GM19035 (cell line): ENCODE measurements at regions not wholly inside any gene's neighbourhood (a gene's known extent, or its start where the extent isn't known, plus 50 kb on each side); places are given as distances from the start of the nearest gene placed in this dataset.
"Not testable (repeated sequence)": the region's sequence is repeated elsewhere in the genome, so short reads cannot be mapped to it uniquely, and the experiment has no call there.

Experiments
- ATAC-seq: cut with Tn5 transposase; IDR thresholded peaks from one replicate; pipeline ENCODE4 v1.9.1; 2021; ENCODE audit not compliant: unreplicated experiment

DNA sequence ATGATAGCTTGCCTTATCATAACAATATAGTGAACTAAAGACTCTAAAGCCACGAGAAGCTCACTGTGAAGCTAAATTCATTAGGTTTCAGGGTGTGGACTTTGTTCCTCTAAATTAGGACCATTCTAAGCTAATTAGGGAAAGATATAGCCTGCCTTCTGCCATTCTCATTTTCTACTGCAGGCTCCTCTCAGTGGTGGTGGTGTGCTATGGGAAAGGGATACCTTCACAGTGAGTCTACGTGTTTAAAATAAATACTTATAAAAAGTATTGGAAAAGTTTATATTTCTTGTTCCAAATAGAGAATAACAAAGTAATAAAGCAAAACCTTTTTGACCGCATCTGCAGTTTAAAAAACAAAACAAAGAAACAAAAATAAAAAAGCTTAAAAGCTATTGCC is 327.7 kb downstream of the PAPSS1 start:
- ATAC-seq, result no peak

DNA sequence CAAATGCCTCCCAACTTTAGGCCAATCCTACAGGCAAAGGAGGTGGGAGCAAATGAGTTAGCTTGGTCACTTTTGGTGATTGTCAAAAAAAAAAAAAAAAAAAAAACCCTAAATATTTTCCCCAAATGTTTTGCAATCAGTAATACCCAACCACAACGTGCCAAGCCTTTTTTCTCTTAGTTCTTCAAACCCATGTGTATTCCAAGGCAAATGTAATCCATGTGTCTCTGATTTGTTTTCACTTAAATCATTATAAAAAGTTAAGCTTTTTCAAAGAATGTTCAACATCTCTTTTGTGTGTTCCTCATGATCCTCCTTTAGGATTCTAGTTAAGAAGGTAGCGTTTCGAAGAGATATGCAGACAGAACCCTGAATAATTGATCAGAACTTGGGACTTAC is 328.4 kb downstream of the PAPSS1 start:
- ATAC-seq, result no peak

DNA sequence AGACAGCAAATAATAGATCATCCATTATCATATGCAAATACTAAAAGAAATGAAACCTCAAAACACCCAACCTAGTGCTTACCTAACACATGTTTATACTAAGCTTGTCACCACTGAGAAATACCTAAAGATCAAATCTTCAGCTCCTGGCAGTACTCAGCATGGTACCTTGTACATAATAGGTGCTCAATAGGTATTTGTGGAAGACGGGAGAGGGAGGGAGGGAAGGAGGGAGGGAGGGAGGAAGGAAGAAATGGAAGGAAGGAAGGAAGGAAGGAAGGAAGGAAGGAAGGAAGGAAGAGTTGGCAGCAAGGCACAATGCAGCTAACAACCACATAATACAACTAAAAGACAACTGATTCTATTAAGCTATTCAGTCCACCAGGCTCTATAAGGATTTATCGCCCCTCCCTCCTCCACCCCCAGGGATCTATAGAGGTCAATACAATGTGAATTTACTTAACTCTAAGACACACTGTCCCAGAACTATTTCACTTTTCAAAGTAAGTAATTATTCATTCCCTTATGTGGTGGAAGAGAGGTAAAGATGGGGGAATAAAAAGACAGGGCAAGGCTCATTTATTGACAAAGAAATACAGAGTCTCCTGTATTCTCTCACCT is 328.9 kb downstream of the PAPSS1 start:
- ATAC-seq, result no peak

- no peak for ATAC-seq
Measured at GRCh38 chr4:107389965-107390364, 330.1 kb downstream of the PAPSS1 start.

- ATAC-seq, result peak; percentile 62
Measured at GRCh38 chr4:107388736-107389274, 331.2 kb downstream of the PAPSS1 start.

DNA sequence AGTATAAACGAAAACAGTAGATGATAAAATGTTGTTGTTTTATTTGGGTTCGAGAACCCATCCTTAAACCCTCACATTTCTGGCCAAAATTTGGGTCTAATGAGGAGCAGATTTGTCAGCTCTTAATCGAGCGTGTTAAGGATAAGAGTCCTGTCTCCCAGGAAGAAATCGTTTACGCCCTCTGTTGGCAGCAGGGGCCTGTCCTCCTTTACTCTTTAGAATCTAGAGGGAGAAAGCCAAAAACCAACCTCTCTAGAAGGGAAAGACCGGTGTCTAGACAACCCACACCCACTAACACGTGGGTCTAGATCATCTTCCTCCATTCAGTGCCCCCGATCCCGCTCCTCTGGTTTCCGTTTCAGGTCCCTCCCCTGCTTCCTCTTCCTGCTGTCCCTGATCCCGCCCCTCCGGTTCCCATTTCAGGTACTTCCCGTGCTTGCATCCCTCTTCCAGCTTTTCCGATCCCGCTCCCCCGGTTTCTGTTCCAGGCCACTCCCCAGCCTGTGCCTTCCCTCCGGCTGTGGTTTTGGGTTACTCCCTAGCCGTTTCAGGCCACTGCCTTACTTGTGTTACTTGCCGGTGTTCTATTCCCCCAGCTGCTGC is 339.1 kb downstream of the PAPSS1 start:
- ATAC-seq, result no peak

DNA sequence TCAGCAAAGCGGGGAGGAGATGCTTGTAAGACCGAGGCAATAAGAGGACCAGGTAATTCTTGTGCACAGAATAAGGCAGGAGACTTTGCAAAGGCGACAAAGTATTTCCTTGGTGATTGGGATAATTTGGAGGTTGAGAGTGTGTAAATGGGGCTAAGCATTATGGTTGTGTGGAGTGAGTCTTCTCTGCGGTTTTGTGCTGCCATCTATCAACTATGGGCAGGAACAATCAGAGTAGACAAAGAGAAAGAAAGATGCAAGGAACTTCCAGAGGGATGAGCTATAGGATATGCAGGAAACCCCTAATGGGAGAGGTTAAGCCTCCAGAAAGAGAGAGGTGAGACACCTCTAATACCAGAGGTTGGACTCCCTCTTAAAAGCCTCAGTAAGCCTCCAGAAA is 339.8 kb downstream of the PAPSS1 start:
- ATAC-seq, result no peak

DNA sequence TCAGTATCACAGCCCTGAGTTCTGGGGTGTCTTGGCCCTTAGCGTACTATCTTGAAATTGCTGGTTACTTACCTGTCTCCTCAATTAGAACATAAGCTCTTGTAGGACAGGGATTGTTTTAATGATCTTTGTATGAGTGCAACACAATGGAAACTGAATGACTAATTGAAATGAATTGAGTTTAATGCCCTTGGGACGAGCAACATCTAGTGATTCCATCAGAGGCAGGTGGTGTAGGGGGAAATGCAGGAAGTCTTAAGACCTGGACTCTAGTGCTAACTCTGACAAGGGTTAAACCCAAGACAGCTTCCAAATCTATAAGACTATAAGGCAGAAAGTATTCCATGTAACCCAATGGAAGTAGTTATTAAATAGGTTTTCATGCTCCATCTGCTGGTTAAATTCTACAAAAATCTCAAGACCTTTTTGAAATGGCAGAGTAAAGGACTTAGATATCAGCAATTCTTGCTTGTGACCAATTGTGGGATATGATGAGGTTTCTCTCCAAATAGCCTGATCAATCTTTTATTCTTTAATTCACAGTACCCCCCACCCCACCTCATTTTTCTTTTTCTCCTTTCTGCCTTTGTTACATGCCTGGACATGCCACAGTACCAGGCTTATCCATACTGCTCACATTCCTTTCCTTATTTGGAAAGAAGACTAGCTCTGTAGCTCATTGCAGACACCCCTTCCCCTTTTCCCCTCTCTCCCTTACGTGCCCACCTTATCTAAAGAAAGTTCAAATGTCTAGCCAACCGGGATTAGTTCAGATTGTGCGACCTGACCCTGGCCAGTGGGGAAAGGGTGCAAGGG is 340.8 kb downstream of the PAPSS1 start:
- no peak for ATAC-seq

- no peak for ATAC-seq
Measured at GRCh38 chr4:107376293-107376692, 340.2 kb upstream of the DKK2 start.

DNA sequence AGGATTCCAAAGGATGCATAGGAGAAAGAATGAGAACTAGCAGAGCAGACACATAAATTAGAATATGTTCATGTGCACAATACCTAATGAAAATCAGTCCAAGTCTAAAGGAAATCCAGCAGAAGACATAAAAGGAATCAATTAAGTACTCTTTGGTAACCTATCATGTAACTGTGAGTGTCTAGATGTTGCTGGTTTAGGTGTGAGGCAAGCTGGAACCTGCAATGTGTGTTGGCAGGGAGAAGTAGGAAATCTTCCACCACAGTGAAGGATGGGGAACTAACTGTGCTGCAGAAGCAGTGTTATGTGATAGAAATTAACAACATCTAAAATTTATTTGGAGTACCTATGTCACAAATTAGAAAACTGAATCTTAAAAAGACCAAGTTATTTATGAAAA is 330.8 kb upstream of the DKK2 start:
- ATAC-seq, result no peak

- no peak for ATAC-seq
Measured at GRCh38 chr4:107366016-107366735, 330.1 kb upstream of the DKK2 start.

- no peak for ATAC-seq
Measured at GRCh38 chr4:107363125-107363524, 327.0 kb upstream of the DKK2 start.

GRCh38 chr4:107359208-107359607 is 323.1 kb upstream of the DKK2 start:
- no peak for ATAC-seq

DNA sequence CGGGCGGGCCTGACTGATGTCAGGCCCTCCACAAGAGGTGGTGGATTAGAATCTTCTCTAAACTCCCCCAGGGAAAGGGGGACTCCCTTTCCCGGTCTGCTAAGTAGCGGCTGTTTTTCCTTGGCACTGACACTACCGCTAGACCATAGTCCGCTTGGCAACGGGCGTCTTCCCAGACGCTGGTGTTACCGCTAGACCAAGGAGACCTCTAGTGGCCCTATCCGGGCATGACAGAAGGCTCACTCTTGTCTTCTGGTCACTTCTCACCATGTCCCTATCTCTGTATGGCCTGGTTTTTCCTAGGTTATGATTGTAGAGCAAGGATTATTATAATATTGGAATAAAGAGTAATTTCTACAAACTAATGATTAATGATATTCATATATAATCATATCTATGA is 318.2 kb upstream of the DKK2 start:
- ATAC-seq, result not testable (repeated sequence)

DNA sequence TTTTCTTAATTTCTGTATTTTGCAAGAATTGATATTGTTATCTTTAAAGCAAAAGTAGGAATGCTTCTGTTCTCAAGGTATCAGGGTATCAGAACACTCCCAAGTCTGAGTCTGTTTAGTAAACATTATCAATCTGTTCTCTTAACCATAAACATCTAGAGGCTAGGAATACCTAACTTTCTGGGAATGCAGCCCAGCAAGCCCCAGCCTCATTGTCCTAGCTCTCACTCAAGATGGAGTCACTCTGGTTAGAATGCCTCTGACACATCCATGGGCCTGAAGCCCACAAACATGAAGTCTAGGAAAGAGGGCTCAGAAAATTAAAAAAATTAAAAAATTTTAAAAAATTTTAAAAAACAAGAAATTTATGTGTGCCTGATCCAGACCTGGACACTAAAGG is 315.1 kb upstream of the DKK2 start:
- ATAC-seq, result no peak

GRCh38 chr4:107349732-107350131 is 313.6 kb upstream of the DKK2 start:
- ATAC-seq, result no peak

- no peak for ATAC-seq
Measured at GRCh38 chr4:107349266-107349665, 313.2 kb upstream of the DKK2 start.

DNA sequence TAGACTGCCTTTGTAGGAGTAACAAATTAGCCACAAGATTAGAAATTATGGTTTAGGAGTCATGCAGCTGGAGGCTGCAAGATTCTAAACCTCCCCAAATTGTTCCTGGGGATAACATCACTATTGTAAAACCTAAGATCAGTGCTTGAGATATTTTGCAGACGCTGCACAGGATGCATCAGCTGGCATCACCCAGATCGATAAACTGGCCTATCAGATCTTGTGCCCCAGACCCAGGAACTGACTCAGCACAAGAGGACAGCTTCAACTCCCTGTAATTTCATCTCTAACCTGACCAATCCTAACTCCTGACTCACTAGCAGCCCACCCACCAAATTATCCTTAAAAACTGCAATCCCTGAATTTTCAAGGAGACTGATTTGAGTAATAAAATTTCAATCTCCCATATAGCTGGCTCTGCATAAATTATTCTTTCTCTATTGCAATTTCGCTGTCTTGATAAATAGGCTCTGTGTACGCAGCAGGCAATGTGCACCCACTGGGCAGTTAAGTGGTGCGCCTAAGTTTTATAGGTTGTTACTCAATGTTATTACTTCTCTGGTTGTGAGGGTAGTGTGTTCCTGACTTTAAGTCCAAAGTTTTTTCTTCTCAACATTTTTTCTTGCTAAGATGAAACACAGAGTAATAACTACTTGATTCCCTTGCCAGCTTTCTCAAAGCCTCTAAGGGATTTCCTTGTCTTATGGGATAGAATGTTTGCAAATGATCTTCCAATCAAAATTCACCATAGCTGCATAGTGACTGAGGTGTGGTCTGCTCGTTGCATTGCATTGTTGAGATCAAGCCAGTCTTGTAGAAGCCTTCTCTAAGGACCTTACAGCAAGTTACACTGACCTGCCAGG is 312.3 kb upstream of the DKK2 start:
- ATAC-seq, result no peak

DNA sequence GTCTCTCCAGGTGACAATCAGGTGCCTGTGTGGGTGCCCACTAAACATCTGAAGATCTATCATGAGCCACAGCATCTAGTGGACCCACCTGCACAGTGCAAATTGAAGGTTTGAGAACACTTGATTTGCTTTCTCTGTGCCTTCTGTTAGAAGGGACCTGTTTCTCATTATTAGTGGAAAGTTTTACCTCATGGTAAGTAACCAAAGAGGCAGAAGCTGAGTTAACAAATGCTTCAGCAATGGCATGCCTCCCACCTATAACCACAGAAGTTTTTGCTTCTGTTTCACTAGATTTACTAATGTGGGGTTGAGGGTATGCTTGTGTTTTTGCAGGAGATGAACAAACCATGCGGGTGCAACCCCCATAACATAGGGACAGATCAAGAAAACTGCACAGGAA is 297.4 kb upstream of the DKK2 start:
- no peak for ATAC-seq

GRCh38 chr4:107332656-107333055 is 296.5 kb upstream of the DKK2 start:
- ATAC-seq, result not testable (repeated sequence)
